ENCODE measurements at regions not wholly inside any gene's neighbourhood (a gene's known extent, or its start where the extent isn't known, plus 50 kb on each side); places are given as distances from the start of the nearest gene placed in this dataset.

DNA sequence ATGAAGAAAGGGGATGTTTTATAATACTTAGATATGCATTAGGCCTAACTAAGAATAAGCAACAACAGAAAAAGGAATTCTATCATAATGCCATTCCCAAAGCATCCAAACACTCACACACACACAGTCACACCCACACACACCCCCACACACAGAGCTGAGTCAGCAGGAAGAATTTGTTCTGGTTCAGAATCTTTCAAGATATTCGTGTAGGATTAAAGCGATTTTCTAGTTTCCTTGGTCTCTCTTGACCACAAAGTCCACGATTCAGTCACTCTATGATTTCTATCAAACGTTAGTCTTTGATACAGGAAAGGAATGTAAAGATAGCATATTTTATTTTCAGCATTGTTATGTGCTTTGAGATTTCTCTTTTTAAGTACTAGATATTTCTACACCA is 382.6 kb upstream of the DCN start:
- no peak for DNase-seq

GRCh38 chr12:91563011-91563765 is 380.6 kb upstream of the DCN start:
- no peak for DNase-seq

- no peak for DNase-seq
Observed at GRCh38 chr12:91562476-91562875, 379.9 kb upstream of the DCN start.

DNA sequence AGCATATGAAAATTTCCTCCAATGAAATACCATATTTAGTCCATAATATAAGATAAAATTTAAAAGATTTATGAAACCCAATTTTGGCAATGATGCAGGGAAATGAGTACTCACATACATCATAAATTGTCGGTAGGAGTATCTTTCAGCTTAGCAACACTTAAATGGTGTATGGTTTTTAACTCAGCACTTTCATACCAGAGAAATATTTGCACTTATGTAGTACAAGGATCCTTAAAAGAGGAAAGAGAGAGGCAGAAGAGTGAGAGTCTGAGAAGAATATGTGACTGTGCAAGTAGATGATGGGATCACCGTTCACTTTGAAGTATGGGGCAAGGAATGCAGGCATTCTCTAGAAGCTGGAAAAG is 379.3 kb upstream of the DCN start:
- no peak for DNase-seq

DNA sequence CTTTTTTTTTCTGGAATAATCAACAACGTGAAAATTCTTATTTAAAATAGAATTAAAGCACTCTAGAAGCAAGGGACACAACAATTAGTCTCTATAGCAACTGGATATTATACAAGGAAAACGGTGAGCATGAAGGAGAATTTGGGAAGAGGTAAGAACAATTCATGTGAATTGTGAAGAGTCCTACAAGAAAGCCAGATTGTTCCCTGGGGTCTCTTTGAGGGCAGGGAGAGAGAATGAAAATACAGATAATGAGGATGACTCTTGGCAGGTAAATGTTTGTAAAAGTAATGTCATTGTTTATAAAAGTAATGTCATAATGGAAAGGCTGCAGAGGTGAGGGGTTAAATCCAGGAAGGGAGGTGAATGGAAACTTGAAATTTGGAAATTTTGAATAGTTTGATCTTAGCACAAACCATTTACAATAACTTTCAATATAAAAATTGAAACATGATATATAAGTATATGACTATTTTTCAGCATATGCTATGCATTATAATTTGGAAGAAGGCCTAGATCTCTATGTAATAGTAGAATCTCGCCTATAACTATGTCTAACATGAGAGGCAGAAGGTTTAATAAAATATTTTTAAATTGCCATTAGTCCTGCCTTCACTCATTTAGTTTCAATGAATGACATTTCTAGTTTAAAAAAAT is 378.8 kb upstream of the DCN start:
- no peak for DNase-seq

- no peak for DNase-seq
Observed at GRCh38 chr12:91556909-91557308, 374.3 kb upstream of the DCN start.

- no peak for DNase-seq
Observed at GRCh38 chr12:91555436-91556415, 373.1 kb upstream of the DCN start.

DNA sequence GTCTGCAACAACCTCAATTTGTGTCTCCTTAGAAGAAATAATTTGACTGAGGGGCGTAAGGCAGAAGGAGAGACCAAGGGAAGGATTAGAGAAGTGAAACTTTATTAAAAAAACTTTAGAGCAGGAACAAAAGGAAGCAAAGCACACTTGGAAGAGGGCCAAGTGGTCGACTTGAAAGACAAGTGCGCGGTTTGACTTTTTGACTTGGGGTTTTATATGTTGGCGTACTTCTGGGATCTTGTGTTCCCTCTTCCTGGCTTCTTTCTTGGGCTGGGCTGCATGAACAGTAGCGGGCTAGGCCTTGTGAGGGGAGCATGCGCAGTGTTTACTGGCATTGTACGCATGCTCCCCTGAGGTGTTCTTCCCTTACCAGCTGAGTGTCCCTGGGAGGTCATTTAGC is 369.3 kb upstream of the DCN start:
- DNase-seq = no peak

DNA sequence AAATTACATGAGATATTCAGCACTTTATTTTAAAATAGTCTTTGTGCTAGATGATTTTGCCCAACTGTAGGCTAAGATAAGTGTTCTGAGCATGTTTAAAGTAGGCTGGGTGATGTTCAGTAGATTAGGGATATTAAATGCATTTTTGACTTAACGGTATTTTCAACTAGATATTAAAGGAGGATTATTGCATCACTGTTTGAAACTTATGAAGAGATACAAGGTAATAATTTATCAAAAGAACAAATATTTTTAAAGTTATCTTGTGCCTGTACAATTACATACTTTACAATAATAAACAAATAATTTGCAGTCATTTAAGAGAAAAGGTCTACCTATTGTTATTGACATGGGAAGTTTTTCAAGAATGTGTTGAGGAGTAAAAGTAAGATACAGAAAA is 368.6 kb upstream of the DCN start:
- no peak for DNase-seq

- no peak for DNase-seq
Observed at GRCh38 chr12:91542666-91543065, 360.0 kb upstream of the DCN start.

DNA sequence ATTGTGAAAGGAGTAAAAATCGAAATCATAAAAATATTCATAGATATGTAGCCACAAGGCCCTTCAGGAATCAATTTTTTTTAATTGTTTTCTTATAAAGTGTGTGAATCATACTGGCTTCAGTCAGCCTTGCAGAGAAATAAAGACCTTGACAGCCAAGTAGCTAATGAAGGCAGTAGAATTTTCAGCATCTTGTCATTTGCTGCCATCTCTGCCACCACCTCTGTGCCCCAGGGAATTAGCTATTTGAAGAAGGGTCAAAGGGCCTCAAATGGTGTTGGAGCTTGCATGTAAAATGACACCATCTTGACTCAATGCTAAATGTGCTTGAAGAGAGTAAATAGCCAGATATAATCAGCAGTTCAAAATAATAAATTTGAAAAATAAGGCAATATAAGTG is 359.4 kb upstream of the DCN start:
- no peak for DNase-seq

GRCh38 chr12:91538418-91538817 is 355.8 kb upstream of the DCN start:
- DNase-seq = no peak

- DNase-seq = no peak
Observed at GRCh38 chr12:91533366-91533765, 350.7 kb upstream of the DCN start.

DNA sequence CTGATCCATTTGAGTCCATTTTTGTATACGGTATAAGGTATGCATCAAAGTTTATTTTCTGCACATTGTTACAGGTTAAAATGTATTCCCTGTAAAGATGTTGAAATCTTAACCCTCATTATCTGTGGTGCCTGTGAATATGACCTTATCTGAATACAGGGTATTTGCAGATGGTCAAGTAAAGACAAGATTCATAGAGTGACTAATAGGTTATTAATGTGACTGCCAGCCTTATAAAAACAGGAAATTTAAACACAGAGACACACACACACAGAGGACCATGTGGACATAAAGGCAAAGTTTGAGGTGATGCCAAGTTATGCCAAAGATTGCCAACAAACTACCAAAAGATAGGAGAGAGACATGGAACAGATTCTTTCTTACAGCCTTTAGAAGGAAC is 347.2 kb upstream of the DCN start:
- no peak for DNase-seq

DNA sequence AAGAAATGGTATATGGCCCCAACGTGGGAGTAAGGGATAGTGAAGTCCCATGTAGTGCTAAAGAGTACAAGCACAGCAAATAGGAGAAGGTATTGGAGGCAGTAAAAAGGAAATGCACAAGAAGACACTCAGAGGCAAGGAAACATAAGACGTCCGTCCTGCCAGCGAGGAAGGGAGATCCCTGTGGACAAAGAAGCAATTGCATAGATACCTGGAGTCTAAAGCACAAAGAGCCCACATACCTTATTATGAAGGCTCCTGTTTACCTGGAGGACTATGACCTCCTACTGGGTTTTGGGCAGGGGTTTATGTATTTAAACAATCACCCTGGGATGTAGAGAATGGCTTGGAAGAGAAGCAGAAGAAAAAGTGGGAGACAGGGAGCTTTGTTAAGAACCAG is 341.2 kb upstream of the DCN start:
- no peak for DNase-seq

DNA sequence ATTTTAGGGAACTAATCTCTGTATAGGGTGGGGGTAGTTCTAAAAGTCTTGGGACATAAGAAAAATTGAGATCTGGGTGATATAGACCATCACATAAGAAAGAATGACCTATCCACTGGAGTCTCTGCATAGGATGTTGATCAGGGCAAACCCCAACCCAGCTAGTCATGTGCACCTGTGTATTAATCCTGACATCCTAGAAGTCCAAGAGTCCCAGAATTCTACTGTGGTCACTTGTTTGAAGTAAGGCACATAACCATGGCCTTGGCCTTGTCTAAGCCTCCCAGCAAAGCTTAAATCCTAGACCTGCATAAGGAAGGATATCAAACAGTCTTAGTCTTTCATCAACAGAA is 334.1 kb upstream of the DCN start:
- no peak for DNase-seq

DNA sequence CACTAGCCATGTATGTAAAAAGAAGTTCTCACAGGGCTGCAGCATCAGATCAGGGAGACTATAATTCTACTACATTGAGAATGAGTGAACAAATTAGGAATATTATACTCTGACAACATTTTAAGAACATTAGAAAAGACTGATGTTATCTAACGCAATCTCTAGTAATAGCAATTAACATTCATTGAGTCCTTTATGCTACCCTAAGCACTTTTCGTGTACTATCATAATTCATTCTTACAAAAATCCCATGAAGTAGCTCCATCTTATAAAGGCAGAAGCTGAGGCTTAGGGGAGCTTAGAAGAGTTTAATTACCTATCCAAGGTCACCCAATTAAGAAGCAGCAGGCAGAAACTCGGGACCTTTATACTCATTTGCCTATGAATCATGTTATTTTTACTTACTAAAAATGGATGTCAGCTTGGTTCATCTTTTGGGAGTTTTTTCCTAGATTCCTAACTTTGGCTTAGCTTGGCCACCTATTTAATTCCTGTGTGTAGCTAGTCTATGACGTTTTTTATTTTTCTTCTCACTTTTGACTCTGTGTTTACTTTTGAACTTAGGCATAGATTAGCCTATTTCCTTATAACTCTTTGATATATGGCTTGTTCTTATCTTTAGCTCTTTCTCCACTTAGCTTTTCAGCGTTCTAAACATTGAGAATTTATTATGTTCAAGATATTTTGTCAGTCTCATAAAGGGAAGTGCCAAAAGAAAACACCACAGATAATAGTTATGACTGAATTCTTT is 333.5 kb upstream of the DCN start:
- DNase-seq = no peak

GRCh38 chr12:91513313-91513712 is 330.7 kb upstream of the DCN start:
- DNase-seq = no peak

- DNase-seq = no peak
Observed at GRCh38 chr12:91511795-91512420, 329.3 kb upstream of the DCN start.

DNA sequence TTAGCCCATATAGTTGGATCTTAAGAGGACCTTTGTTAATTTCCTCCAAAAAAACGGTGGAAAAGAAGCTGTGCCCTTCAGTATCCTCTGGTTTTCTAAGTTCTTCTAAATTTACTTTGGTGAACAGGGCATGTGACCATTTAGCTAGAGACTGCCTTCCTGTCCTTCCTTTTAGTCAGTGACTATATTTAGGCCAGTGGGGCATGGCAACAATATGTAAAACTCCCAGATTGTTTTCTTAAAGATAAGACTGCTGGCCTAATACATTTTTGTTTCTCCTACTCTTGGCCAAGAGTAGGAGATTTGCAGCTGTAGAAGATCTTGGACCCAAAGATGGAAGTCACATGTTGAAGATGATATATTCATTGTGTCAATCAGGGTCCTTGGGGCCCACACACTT is 325.1 kb upstream of the DCN start:
- DNase-seq = no peak

DNA sequence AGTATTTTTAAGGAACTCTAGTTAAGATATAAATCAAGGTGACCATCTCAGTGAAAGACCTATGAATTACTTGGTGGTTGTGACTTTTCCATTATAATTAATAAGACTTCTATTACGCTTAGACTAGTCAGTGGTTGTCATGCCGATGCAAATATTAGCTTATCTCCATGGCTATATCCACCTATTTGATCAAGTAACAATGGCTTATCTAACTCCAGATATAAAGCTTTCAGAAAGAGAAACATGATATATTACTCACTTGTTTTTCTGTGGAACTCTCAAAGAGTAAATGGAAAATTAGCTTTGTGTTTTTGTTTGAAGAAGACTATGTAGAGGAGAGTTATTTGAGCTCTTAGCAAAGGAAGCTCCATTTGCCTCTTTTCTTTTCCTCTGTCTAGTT is 323.8 kb upstream of the DCN start:
- no peak for DNase-seq

- DNase-seq = no peak
Observed at GRCh38 chr12:91505006-91505405, 322.4 kb upstream of the DCN start.

DNA sequence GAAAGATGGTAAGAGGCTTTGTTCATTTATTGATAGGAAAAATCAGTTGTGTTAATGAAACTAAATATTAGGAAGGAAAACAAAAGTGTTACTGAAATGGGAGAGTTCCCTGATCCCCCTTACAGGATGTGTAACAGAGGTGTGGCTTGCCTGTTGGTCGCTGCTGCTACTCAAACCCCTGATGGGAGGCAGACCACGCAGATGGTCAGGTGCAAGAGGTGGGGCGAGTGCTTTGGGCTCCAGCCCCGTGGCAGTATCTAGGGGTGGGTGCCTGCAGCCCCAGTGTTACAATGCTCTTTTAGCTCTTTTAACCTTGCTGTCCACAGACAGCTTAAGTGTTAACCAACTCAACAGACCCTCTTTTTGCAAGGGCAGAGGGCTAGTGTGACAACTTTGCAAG is 319.6 kb upstream of the DCN start:
- DNase-seq = no peak

All from NCI-H1417 treated with DMSO at 0.1 percent for 48 hours (cell line).